ENCODE measurements at regions not wholly inside any gene's neighbourhood (a gene's known extent, or its start where the extent isn't known, plus 50 kb on each side); places are given as distances from the start of the nearest gene placed in this dataset.

- TF ChIP-seq POLR2A (IDR thresholded peaks at IDR 0.05): no peak
- TF ChIP-seq CTCF (IDR thresholded peaks at IDR 0.05): no peak
- TF ChIP-seq POLR2AphosphoS5 (IDR thresholded peaks at IDR 0.05): no peak
Measured at GRCh38 chr1:60694980-60695379, 387.4 kb upstream of the NFIA start.

Data from breast epithelium (tissue), 3 donors.